ENCODE measurements at regions not wholly inside any gene's neighbourhood (a gene's known extent, or its start where the extent isn't known, plus 50 kb on each side); places are given as distances from the start of the nearest gene placed in this dataset.

DNA sequence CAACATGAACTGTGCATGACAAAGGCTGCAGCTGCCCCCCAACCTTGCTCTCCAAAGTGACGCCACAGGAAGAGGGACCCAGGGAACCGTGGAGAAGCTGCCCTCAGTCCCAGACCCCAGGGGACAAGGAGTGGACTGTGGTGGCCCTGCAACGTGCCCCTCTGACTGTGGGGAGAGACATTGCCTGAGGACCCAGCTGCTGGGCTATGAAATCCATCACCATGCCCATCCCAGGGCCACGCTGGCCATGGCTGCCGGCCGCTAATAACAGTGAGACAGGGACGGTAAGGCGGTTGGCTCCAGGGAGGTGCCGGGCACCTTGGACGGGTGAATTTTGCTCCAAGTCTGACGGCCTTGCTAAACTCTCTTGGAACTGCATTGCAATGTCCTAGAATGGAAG lies 211.3 kb upstream of the HDAC4 start:
- TF ChIP-seq CTCF (IDR thresholded peaks at IDR 0.05) (no peak), EZH2 (IDR thresholded peaks at IDR 0.05) (no peak)

Data from neural progenitor cell (in vitro differentiated cells).